Neural cell (in vitro differentiated cells): ENCODE measurements at regions not wholly inside any gene's neighbourhood (a gene's known extent, or its start where the extent isn't known, plus 50 kb on each side); places are given as distances from the start of the nearest gene placed in this dataset.

Source experiments
- EP300 ChIP-seq: fragments of 450-650 bp; conservative IDR thresholded peaks from 2 replicates; pipeline ENCODE4 v1.6.1; 2014; ENCODE audit warnings: antibody characterized with exemption, mild to moderate bottlenecking, moderate library complexity; ENCODE audit not compliant: poor library complexity, severe bottlenecking
- EZH2 ChIP-seq: fragments of 200-600, 300-800 bp; shearing (Covaris generic), sonication (generic); IDR thresholded peaks from 2 replicates; pipeline ENCODE4 v1.6.1; 2014; ENCODE audit warnings: antibody characterized with exemption, low read length, borderline replicate concordance, mild to moderate bottlenecking; ENCODE audit not compliant: insufficient read depth, poor library complexity, severe bottlenecking
- MXI1 ChIP-seq: fragments of 450-650 bp; conservative IDR thresholded peaks from 2 replicates; pipeline ENCODE4 v1.6.1; 2014; ENCODE audit warnings: antibody characterized with exemption, mild to moderate bottlenecking; ENCODE audit not compliant: poor library complexity, severe bottlenecking
- POLR2AphosphoS5 ChIP-seq: IDR thresholded peaks from 2 replicates; pipeline ENCODE4 v1.6.1; 2012
- TAF1 ChIP-seq: IDR thresholded peaks from 2 replicates; pipeline ENCODE4 v1.6.1; 2012; ENCODE audit warnings: low read depth
- TF ChIP-seq, protein P1 (sequence below): fragments of 450-650 bp; IDR thresholded peaks from 2 replicates; pipeline ENCODE4 v1.5.1; 2014; ENCODE audit warnings: antibody characterized with exemption, mild to moderate bottlenecking, moderate library complexity; ENCODE audit not compliant: poor library complexity, severe bottlenecking

DNA sequence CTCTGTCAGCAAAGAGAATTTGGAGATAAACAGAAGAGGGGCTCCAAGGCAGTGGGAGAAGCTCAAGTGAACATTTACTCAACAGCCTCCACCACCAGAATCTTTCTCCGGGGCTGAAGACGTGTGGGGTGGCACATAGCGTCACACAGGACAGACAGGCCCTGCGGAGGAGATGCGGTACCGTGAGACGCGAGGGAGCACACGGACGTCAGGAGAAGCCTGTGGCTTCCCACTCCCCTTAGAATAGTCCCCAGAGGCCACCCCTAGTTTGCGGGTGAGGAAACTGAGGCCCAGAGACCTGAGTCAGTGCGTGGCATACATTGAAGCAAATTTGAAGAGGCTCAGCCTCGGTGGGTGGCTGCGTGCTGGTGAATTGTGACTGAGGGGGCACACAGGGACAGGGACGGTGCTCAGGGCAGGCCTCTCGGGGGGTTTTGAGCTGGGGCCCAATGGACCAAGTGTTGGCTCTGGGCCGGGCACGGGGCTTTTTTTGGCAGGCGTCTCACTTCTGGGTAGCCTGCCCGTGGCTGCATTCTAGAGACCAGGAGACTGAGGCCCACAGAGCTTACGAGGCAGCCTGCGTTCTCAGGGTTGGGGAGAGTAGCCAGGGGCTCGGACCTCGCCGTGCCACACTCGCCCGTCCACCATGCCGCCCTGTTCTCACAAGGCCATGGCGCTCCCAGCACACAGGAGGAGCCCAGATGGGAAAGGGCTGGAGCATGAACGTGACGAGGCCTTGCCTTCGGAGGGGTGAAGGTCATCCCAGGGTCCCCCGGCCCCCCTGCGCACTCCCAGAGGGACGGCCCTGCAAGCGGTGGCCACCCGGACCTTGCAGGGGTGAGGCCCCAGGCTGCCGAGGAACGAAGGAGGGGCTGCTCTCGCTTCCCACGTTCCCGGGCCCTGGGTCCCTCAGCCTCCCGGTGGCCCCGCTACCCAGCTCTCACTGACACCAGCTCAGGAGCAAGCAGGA, 220.6 kb downstream of the C9orf50 start:
- TF ChIP-seq, protein P1, sequence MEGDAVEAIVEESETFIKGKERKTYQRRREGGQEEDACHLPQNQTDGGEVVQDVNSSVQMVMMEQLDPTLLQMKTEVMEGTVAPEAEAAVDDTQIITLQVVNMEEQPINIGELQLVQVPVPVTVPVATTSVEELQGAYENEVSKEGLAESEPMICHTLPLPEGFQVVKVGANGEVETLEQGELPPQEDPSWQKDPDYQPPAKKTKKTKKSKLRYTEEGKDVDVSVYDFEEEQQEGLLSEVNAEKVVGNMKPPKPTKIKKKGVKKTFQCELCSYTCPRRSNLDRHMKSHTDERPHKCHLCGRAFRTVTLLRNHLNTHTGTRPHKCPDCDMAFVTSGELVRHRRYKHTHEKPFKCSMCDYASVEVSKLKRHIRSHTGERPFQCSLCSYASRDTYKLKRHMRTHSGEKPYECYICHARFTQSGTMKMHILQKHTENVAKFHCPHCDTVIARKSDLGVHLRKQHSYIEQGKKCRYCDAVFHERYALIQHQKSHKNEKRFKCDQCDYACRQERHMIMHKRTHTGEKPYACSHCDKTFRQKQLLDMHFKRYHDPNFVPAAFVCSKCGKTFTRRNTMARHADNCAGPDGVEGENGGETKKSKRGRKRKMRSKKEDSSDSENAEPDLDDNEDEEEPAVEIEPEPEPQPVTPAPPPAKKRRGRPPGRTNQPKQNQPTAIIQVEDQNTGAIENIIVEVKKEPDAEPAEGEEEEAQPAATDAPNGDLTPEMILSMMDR, result no peak
- TF ChIP-seq MXI1 (no peak), EP300 (no peak), EZH2 (no peak), TAF1 (no peak), POLR2AphosphoS5 (no peak)
